Breast epithelium (tissue), 3 donors: ENCODE measurements at regions not wholly inside any gene's neighbourhood (a gene's known extent, or its start where the extent isn't known, plus 50 kb on each side); places are given as distances from the start of the nearest gene placed in this dataset.

ENCODE experiments used
- POLR2A ChIP-seq: fragments of 450-650 bp; IDR thresholded peaks from one replicate; pipeline ENCODE4 v1.6.1; 2016; ENCODE audit warnings: antibody characterized with exemption, mild to moderate bottlenecking, moderate library complexity
- TF ChIP-seq, protein P1 (sequence below), 3 donors: fragments of 450-650 bp; IDR thresholded peaks; one replicate each; pipeline ENCODE4 v1.5.1; 2016 to 2017; ENCODE audit warnings: antibody characterized with exemption in 3 of 3, mild to moderate bottlenecking in 3 of 3, moderate library complexity in 3 of 3

DNA sequence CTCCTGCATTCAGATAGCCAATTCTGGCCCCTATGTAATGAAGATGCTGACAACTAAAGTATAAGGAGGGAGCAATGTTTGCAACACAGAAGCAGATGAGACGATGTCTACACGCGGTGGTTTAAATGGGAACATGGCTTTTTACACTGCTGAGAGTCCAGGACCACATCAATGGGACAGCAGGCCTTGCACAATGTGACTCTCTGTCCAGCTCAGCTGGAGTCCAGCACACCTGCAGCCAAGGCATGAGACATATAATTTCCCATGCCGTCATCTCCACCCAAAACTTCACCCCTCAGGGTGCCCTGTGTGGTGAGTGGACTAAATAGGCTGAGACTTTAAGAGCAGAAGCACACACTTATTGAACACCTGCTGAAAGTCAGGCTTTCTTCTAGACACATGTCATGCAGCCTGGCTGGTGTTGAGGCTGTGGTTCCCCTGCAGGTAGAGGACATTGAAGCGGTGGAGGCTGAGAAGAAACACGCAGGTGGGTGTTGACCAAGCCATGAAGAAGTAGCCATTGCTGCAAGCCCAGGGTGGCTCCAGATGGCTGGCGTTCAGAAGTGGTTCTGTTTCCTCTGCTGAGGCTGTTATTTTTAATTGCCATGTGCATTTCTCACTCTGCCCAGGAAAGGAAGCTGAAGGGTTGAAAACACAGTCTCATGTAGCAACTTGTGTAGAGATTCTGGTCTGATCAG, 345.6 kb downstream of the MYCN start:
- TF ChIP-seq POLR2A = no peak
- TF ChIP-seq, protein P1, sequence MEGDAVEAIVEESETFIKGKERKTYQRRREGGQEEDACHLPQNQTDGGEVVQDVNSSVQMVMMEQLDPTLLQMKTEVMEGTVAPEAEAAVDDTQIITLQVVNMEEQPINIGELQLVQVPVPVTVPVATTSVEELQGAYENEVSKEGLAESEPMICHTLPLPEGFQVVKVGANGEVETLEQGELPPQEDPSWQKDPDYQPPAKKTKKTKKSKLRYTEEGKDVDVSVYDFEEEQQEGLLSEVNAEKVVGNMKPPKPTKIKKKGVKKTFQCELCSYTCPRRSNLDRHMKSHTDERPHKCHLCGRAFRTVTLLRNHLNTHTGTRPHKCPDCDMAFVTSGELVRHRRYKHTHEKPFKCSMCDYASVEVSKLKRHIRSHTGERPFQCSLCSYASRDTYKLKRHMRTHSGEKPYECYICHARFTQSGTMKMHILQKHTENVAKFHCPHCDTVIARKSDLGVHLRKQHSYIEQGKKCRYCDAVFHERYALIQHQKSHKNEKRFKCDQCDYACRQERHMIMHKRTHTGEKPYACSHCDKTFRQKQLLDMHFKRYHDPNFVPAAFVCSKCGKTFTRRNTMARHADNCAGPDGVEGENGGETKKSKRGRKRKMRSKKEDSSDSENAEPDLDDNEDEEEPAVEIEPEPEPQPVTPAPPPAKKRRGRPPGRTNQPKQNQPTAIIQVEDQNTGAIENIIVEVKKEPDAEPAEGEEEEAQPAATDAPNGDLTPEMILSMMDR (IDR thresholded peaks at IDR 0.05) = no peak
